Endothelial cell of umbilical vein (primary cell): ENCODE measurements at regions not wholly inside any gene's neighbourhood (a gene's known extent, or its start where the extent isn't known, plus 50 kb on each side); places are given as distances from the start of the nearest gene placed in this dataset.

Source experiments
- BruUV-seq: library from RNA; stranded (reverse); fragments of 400-500 nt; replicated peaks from 2 replicates; lab custom pipeline; 2021; lab: Mats Ljungman, UMichigan
- CTCF ChIA-PET: fragments of 300-600, 350-600 bp; sonication (Branson Sonifier 250); formaldehyde crosslinking; loops from one replicate; lab custom pipeline; 2021; ENCODE audit warnings: antibody characterized with exemption, inconsistent platforms; lab: Charles Lee
- POLR2A ChIA-PET: fragments of 300-600, 350-600 bp; sonication (Branson Sonifier 250); formaldehyde crosslinking; loops from one replicate; lab custom pipeline; 2021; ENCODE audit warnings: antibody characterized with exemption, inconsistent platforms; lab: Charles Lee
- DNase-seq: peaks from one replicate; pipeline ENCODE4 v3.0.0-alpha.2; 2011; ENCODE audit warnings: low read depth, low spot score
- FAIRE-seq: peaks from 2 replicates; lab custom pipeline; 2011; peaks lifted over from hg19 to GRCh38; lab: Jason Lieb, UNC
- H2AFZ ChIP-seq: 2 replicates; pipeline ENCODE4 v1.6.0; 2012; ENCODE audit warnings: low read depth, low read length, control low read depth, inconsistent platforms
- H3K27ac ChIP-seq: 2 replicates; pipeline ENCODE4 v1.5.1; 2011; ENCODE audit warnings: low read depth, mild to moderate bottlenecking, control low read depth, low read length, moderate library complexity; ENCODE audit not compliant: insufficient read depth
- H3K27me3 ChIP-seq, 2 experiments: 2 replicates each; pipeline versions ENCODE4 v1.6.0 to v1.6.1; 2011; ENCODE audit warnings: low read length in 2 of 2, mixed read lengths in 1 of 2; ENCODE audit not compliant: control insufficient read depth in 2 of 2, insufficient read depth in 2 of 2
- H3K36me3 ChIP-seq, 2 experiments: 2 replicates in 1 of 2; 3 replicates in 1 of 2; pipeline ENCODE4 v1.5.1; 2011; ENCODE audit warnings: low read length in 2 of 2, mild to moderate bottlenecking in 1 of 2, moderate library complexity in 1 of 2; ENCODE audit not compliant: control insufficient read depth in 2 of 2, insufficient read depth in 2 of 2; ENCODE audit errors: extremely low read depth in 1 of 2
- H3K4me1 ChIP-seq: 3 replicates; pipeline ENCODE4 v1.5.1; 2011; ENCODE audit warnings: mild to moderate bottlenecking, low read length; ENCODE audit not compliant: control insufficient read depth, insufficient read depth; ENCODE audit errors: extremely low read depth
- H3K4me2 ChIP-seq: 2 replicates; pipeline ENCODE4 v1.6.1; 2011; ENCODE audit warnings: low read length, control low read depth, mixed read lengths; ENCODE audit not compliant: insufficient read depth
- H3K4me3 ChIP-seq, 3 experiments: fragments of 200-600 bp in 1 of 3; sonication (generic), shearing (Covaris generic) in 1 of 3; replicated peaks in 1 of 3; 2 replicates each; pipeline ENCODE4 v1.5.1; 2011 to 2016; ENCODE audit warnings: control low read depth in 3 of 3, low read length in 3 of 3, mild to moderate bottlenecking in 2 of 3, inconsistent platforms in 1 of 3, low read depth in 1 of 3, moderate library complexity in 1 of 3; ENCODE audit not compliant: insufficient read depth in 1 of 3
- H3K79me2 ChIP-seq: 2 replicates; pipeline ENCODE4 v1.6.0; 2012; ENCODE audit warnings: low read length, inconsistent platforms; ENCODE audit not compliant: control insufficient read depth, insufficient read depth
- H3K9ac ChIP-seq: replicated peaks from 2 replicates; pipeline ENCODE3; 2011; ENCODE audit warnings: low read length, control low read depth; ENCODE audit not compliant: insufficient read depth; ENCODE audit errors: extremely low read depth
- H3K9me1 ChIP-seq: replicated peaks from 3 replicates; pipeline ENCODE4 v1.6.0; 2011; ENCODE audit warnings: mild to moderate bottlenecking, low read length; ENCODE audit not compliant: control insufficient read depth, insufficient read depth; ENCODE audit errors: extremely low read depth
- H3K9me3 ChIP-seq: replicated peaks from 2 replicates; pipeline ENCODE4 v1.5.1; 2012; ENCODE audit warnings: low read length, inconsistent platforms; ENCODE audit not compliant: control insufficient read depth, insufficient read depth
- H4K20me1 ChIP-seq: replicated peaks from 2 replicates; pipeline ENCODE3; 2011; ENCODE audit warnings: mild to moderate bottlenecking, low read length; ENCODE audit not compliant: control insufficient read depth, insufficient read depth; ENCODE audit errors: extremely low read depth
- CTCF ChIP-seq, 2 donors: IDR thresholded peaks; 1 replicate in 1 of 2; 2 replicates in 1 of 2; pipeline ENCODE4 v1.5.1; 2011; ENCODE audit warnings: low read length in 2 of 2, mild to moderate bottlenecking in 2 of 2, moderate library complexity in 2 of 2, control low read depth in 1 of 2, inconsistent platforms in 1 of 2, low read depth in 1 of 2; ENCODE audit not compliant: insufficient read depth in 1 of 2; ENCODE audit errors: extremely low read depth in 1 of 2
- FOS ChIP-seq: IDR thresholded peaks from 2 replicates; pipeline ENCODE4 v1.6.1; 2011; ENCODE audit warnings: mild to moderate bottlenecking, low read length, moderate library complexity, borderline replicate concordance; ENCODE audit not compliant: insufficient read depth
- GATA2 ChIP-seq: IDR thresholded peaks from 2 replicates; pipeline ENCODE4 v1.7.0; 2011; ENCODE audit warnings: low read depth, mild to moderate bottlenecking, moderate library complexity, mixed read lengths, low read length; ENCODE audit not compliant: insufficient read length, insufficient read depth
- JUN ChIP-seq: IDR thresholded peaks from 2 replicates; pipeline ENCODE4 v1.6.1; 2011; ENCODE audit warnings: borderline replicate concordance, low read depth; ENCODE audit not compliant: insufficient read length, insufficient read depth
- MAX ChIP-seq: IDR thresholded peaks from 2 replicates; pipeline ENCODE4 v1.6.1; 2011; ENCODE audit not compliant: insufficient read depth, insufficient read length
- MYC ChIP-seq: IDR thresholded peaks from one replicate; pipeline ENCODE4 v1.6.1; 2011; ENCODE audit warnings: mild to moderate bottlenecking, low read depth, low read length
- POLR2A ChIP-seq: IDR thresholded peaks from 2 replicates; pipeline ENCODE4 v1.6.1; 2012; ENCODE audit warnings: low read depth, mild to moderate bottlenecking, control low read depth, low read length
- POLR2AphosphoS5 ChIP-seq: IDR thresholded peaks from 2 replicates; pipeline ENCODE4 v1.6.1; 2012; ENCODE audit warnings: low read depth, mild to moderate bottlenecking, control low read depth, low read length, moderate library complexity; ENCODE audit not compliant: insufficient read depth
- dilution Hi-C: fragments of 300-500 bp; cut with MboI; formaldehyde crosslinking; loops from one replicate; pipeline ENCODE4 v1.15.0; 2019; ENCODE audit warnings: low sequenced_read_pairs; ENCODE audit not compliant: extremely low pct_ligation_motif_present
- intact Hi-C: fragments of 100-400 bp; cut with micrococcal nuclease; formaldehyde crosslinking; loops from one replicate; pipeline ENCODE4 v1.10.0; 2022

GRCh38 chr10:78744491-78745090, 324.2 kb upstream of the ZMIZ1 start:
- dilution Hi-C loops (no loop called here), intact Hi-C loops (no loop called here)
- no peak for FAIRE-seq
- H3K9me1 ChIP-seq, result no peaks in the 10 kb centered on the region
- ChIA-PET POLR2A (interaction anchor here (0.5 kb wide), 1 partner anchor 12 kb away, joined by 4 read pairs; no protein-coding TSS in a partner anchor), CTCF (interaction anchor here (2.3 kb wide), 1 partner anchor 12 kb away, joined by 11 read pairs; no protein-coding TSS in a partner anchor)
- TF ChIP-seq FOS (no peak), GATA2 (no peak), CTCF (IDR thresholded peaks at IDR 0.05; ENCODE audit: extremely low read depth in 1 of 2, insufficient read depth in 1 of 2, low read depth in 1 of 2, low read length in 2 of 2) (no peak), POLR2AphosphoS5 (no peak), JUN (no peak), MYC (no peak), MAX (no peak), POLR2A (no peak)
- no peak overlapping the region for H3K27ac ChIP-seq
- H2AFZ ChIP-seq, result no peak overlapping the region
- no peak overlapping the region for H3K9ac ChIP-seq
- H3K4me3 ChIP-seq, result no peak overlapping the region
- H3K4me2 ChIP-seq, result no peak overlapping the region
- no peaks in the 10 kb centered on the region for H3K4me1 ChIP-seq
- H3K9me3 ChIP-seq, result no peaks in the 10 kb centered on the region
- DNase-seq, result peak; percentile 14
- H3K36me3 ChIP-seq, result no peaks in the 10 kb centered on the region
- H3K27me3 ChIP-seq, result peaks cover 3 to 14% of the 10 kb centered on the region in 2 experiments
- H4K20me1 ChIP-seq, result no peaks in the 10 kb centered on the region
- no peaks in the 10 kb centered on the region for H3K79me2 ChIP-seq
- BruUV-seq, result no TSS peak
